ENCODE measurements at regions not wholly inside any gene's neighbourhood (a gene's known extent, or its start where the extent isn't known, plus 50 kb on each side); places are given as distances from the start of the nearest gene placed in this dataset.

DNA sequence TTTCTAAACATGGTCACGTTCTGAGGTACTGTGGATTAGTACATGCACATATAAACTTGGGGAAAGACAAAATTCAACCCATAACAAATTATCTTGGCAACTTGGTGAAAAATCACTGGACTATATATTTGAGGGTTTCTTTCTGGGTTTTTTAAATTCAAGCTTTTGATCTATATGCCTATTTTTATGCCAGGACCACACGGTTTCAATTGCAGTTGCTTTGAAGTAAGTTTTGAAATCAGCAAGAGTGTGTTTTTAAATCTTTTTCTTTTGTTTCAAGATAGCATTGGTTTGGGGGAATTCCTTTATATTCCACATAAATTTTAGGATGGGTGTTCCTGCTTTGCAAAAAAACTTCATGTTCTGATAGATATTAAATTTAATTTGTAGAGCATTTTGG lies 406.4 kb upstream of the VWC2 start:
- TF ChIP-seq, protein P1, sequence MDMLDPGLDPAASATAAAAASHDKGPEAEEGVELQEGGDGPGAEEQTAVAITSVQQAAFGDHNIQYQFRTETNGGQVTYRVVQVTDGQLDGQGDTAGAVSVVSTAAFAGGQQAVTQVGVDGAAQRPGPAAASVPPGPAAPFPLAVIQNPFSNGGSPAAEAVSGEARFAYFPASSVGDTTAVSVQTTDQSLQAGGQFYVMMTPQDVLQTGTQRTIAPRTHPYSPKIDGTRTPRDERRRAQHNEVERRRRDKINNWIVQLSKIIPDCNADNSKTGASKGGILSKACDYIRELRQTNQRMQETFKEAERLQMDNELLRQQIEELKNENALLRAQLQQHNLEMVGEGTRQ (IDR thresholded peaks at IDR 0.05; ENCODE audit: low read depth, low read length) = no peak
- TF ChIP-seq CHD1 (IDR thresholded peaks at IDR 0.05; ENCODE audit: low read depth, low read length) = no peak
- no peak for TF ChIP-seq RFX5 (IDR thresholded peaks at IDR 0.05; ENCODE audit: low read depth, low read length)
- TF ChIP-seq RAD21 (IDR thresholded peaks at IDR 0.05; ENCODE audit: low read length) = no peak
- TF ChIP-seq, protein P2, sequence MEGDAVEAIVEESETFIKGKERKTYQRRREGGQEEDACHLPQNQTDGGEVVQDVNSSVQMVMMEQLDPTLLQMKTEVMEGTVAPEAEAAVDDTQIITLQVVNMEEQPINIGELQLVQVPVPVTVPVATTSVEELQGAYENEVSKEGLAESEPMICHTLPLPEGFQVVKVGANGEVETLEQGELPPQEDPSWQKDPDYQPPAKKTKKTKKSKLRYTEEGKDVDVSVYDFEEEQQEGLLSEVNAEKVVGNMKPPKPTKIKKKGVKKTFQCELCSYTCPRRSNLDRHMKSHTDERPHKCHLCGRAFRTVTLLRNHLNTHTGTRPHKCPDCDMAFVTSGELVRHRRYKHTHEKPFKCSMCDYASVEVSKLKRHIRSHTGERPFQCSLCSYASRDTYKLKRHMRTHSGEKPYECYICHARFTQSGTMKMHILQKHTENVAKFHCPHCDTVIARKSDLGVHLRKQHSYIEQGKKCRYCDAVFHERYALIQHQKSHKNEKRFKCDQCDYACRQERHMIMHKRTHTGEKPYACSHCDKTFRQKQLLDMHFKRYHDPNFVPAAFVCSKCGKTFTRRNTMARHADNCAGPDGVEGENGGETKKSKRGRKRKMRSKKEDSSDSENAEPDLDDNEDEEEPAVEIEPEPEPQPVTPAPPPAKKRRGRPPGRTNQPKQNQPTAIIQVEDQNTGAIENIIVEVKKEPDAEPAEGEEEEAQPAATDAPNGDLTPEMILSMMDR (conservative IDR thresholded peaks at IDR 0.05; ENCODE audit: low read depth, low read length) = no peak

Measured in IMR-90 (cell line).